Lung (tissue), 11 donors: ENCODE measurements at regions not wholly inside any gene's neighbourhood (a gene's known extent, or its start where the extent isn't known, plus 50 kb on each side); places are given as distances from the start of the nearest gene placed in this dataset.

Source experiments
- ATAC-seq: fragments of 200-7000 bp; cut with Tn5 transposase; one replicate; pipeline ENCODE4 v1.9.1; 2020; ENCODE audit warnings: moderate number of reproducible peaks; ENCODE audit not compliant: insufficient read depth, low FRiP score
- DNase-seq, 3 donors: peaks; one replicate each; pipeline ENCODE4 v3.0.0-alpha.2; 2013 to 2017
- H3K27ac ChIP-seq, 2 donors: one replicate each; pipeline ENCODE4 v1.5.1; 2013; ENCODE audit warnings: mild to moderate bottlenecking in 2 of 2, moderate library complexity in 2 of 2, control low read depth in 1 of 2, inconsistent platforms in 1 of 2, low read depth in 1 of 2, low read length in 1 of 2
- H3K27me3 ChIP-seq, 3 donors: one replicate each; pipeline ENCODE4 v1.5.1; 2013; ENCODE audit warnings: low read length in 2 of 3; ENCODE audit not compliant: control insufficient read depth in 3 of 3, insufficient read depth in 3 of 3
- H3K36me3 ChIP-seq, 4 donors: one replicate each; pipeline ENCODE4 v1.5.1; 2013; ENCODE audit warnings: low read length in 4 of 4, mild to moderate bottlenecking in 1 of 4, moderate library complexity in 1 of 4; ENCODE audit not compliant: control insufficient read depth in 4 of 4, insufficient read depth in 4 of 4
- H3K4me1 ChIP-seq, 5 donors: one replicate each; pipeline ENCODE4 v1.5.1; 2013; ENCODE audit warnings: low read length in 5 of 5, mild to moderate bottlenecking in 2 of 5, moderate library complexity in 1 of 5; ENCODE audit not compliant: control insufficient read depth in 5 of 5, insufficient read depth in 5 of 5
- H3K4me3 ChIP-seq: one replicate; pipeline ENCODE4 v1.5.1; 2013; ENCODE audit warnings: mild to moderate bottlenecking, control low read depth, moderate library complexity
- H3K9ac ChIP-seq, 2 donors: one replicate each; pipeline ENCODE4 v1.5.1; 2013; ENCODE audit warnings: low read length in 2 of 2, control low read depth in 1 of 2; ENCODE audit not compliant: insufficient read depth in 1 of 2
- H3K9me3 ChIP-seq, 4 donors: one replicate each; pipeline ENCODE4 v1.5.1; 2013; ENCODE audit warnings: low read length in 3 of 4, mild to moderate bottlenecking in 1 of 4, moderate library complexity in 1 of 4; ENCODE audit not compliant: control insufficient read depth in 4 of 4, insufficient read depth in 3 of 4
- WGBS, 2 donors: extraction: QIAGEN DNeasy Blood & Tissue Kit; methylation state at CpG; one replicate each; pipeline ENCODE4 v1.1.7; 2013; 5-methylcytosine and 5-hydroxymethylcytosine counted together
- TF ChIP-seq, protein P1 (sequence below): IDR thresholded peaks from 2 replicates; pipeline ENCODE4 v1.5.1; 2012; ENCODE audit warnings: mild to moderate bottlenecking; ENCODE audit errors: control extremely low read depth, extremely low read depth
- donor health status: control.
- donor health status: control.
- donor health status: Bipolar disorder and iron deficiency.
- donor health status: healthy.
- donor health status: DM: yes; HTN: yes; CAD: no.

DNA sequence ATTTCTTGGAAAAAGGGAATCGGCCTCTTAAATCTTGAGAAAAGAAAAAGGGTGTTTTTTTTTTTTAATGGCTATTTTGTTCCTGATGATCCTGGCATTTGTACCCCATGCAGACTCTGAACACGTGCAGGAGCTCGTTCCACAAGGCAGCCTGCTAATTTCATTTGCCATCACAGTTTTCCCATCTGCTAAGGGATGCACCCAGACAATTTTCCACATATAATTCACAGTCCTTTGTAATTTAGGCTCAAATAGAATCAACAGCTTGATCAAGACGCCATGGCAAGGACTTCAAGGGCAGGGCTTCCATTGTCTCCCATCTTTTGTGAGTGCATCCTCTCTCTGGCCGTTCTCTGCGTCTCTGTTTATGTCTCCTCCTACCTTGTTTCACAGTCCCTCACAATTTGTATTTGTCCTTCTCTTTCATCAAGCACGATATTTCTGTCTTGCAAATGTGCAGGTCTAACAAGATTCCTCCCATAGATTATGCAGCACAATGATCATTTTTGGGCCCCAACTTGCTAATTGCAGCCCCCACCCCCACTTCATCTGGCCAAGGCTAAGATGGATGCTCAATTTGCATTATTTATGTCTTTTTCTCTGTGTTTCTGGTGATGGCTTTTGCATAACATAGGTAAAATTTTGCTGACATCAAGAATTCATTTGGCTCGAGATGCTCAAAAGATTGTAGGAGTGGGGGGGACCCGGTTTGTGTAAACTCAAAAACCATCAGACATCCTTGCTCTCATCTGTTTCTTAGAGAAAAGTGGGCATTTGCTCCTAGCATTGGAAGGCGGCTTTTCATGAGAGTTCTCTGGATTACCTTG, 356.0 kb upstream of the NPVF start:
- Histone ChIP-seq H3K4me1 (peaks cover 0 to 11% (median 0%) of the 10 kb centered on the region in 5 donors), H3K4me3 (no peak overlapping the region), H3K36me3 (no peaks in the 10 kb centered on the region), H3K9me3 (no peaks in the 10 kb centered on the region), H3K9ac (no peak overlapping the region), H3K27ac (no peak overlapping the region), H3K27me3 (no peaks in the 10 kb centered on the region)
- peak in 1 of 3 donors; percentile 45 for DNase-seq
- TF ChIP-seq, protein P1, sequence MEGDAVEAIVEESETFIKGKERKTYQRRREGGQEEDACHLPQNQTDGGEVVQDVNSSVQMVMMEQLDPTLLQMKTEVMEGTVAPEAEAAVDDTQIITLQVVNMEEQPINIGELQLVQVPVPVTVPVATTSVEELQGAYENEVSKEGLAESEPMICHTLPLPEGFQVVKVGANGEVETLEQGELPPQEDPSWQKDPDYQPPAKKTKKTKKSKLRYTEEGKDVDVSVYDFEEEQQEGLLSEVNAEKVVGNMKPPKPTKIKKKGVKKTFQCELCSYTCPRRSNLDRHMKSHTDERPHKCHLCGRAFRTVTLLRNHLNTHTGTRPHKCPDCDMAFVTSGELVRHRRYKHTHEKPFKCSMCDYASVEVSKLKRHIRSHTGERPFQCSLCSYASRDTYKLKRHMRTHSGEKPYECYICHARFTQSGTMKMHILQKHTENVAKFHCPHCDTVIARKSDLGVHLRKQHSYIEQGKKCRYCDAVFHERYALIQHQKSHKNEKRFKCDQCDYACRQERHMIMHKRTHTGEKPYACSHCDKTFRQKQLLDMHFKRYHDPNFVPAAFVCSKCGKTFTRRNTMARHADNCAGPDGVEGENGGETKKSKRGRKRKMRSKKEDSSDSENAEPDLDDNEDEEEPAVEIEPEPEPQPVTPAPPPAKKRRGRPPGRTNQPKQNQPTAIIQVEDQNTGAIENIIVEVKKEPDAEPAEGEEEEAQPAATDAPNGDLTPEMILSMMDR = no peak
- no peak for ATAC-seq
- WGBS, 2 donors = 78 to 89% methylated on average over 10 of the region's 10 CpGs

DNA sequence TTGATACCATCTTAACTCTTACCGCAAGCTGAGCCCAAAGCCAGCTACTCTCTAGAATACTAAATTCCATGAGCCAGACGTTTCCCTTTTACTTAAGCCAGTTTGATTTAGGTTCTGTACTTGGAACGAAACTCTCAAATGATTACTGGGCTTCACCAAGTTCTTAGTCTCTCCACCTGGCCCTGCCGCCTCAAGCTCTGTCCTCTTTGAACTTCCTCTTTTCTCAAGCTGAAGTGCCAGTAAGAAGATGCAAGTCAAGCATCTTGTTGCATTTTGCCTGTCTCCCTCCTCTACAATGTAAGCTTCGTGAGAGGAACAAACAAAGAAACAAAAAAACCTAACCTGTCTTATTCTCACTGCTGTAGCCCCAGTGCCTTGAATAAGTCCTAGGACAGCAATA, 358.2 kb upstream of the NPVF start:
- WGBS, 2 donors = 63 to 72% methylated on average over 5 of the region's 5 CpGs
- peaks cover 0 to 6% (median 0%) of the 10 kb centered on the region in 5 donors for H3K4me1 ChIP-seq
- H3K27me3 ChIP-seq = no peaks in the 10 kb centered on the region
- no peak overlapping the region for H3K9ac ChIP-seq
- no peaks in the 10 kb centered on the region for H3K36me3 ChIP-seq
- ATAC-seq (no peak), DNase-seq (no peak)
- no peak overlapping the region for H3K27ac ChIP-seq
- H3K4me3 ChIP-seq = no peak overlapping the region
- no peaks in the 10 kb centered on the region for H3K9me3 ChIP-seq
- TF ChIP-seq, protein P1 = no peak

DNA sequence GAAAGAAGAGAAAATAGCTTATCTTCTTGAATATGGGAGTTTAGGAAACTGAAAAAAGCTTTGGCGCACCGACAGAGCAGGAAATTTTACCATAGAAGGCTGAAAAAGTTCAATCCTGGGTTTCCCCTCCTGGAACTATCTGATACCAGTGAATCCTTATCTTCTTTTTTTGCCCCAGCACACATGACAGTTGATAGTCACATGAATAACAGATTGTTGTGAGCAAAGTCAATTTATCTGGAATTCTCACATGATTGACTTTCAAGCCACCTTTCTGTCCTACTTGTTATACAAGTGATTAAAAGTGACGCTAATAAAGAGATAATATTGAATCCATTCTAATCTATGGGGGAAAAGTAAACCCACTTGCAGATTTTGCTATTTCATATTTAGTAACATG, 365.8 kb upstream of the NPVF start:
- Histone ChIP-seq H3K9me3 (no peaks in the 10 kb centered on the region), H3K36me3 (no peaks in the 10 kb centered on the region), H3K4me3 (no peak overlapping the region), H3K9ac (no peak overlapping the region), H3K4me1 (peaks cover 0 to 6% (median 0%) of the 10 kb centered on the region in 5 donors), H3K27ac (no peak overlapping the region), H3K27me3 (no peaks in the 10 kb centered on the region)
- 83 to 97% methylated on average over 3 of the region's 3 CpGs for WGBS, 2 donors
- no peak for DNase-seq
- ATAC-seq = no peak
- TF ChIP-seq, protein P1 = no peak

DNA sequence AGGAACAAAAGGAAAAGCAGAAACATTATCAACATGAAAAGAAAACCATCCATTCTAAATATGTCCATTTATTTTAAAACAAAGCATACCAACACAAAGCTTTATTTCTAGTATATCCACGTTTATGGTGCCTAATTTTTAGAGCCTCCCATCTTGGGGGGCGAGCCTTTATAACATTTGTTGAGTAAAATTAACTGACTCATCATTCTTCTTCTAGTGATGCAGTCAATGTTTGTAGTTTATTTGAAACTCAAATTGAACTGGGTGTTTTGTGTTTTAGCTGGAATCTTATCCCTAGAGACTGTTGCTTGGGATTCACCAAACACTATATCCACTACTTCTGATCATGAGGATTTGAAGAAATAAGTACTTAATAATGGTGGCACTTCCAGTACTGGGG, 366.4 kb upstream of the NPVF start:
- Histone ChIP-seq H3K4me1 (peaks cover 0 to 6% (median 0%) of the 10 kb centered on the region in 5 donors), H3K27me3 (no peaks in the 10 kb centered on the region), H3K4me3 (no peak overlapping the region), H3K9ac (no peak overlapping the region), H3K9me3 (no peaks in the 10 kb centered on the region), H3K36me3 (no peaks in the 10 kb centered on the region), H3K27ac (no peak overlapping the region)
- no peak for DNase-seq
- no peak for ATAC-seq
- TF ChIP-seq, protein P1 = no peak
- 77 to 85% methylated on average over 2 of the region's 2 CpGs for WGBS, 2 donors
